ENCODE measurements at regions not wholly inside any gene's neighbourhood (a gene's known extent, or its start where the extent isn't known, plus 50 kb on each side); places are given as distances from the start of the nearest gene placed in this dataset.

DNA sequence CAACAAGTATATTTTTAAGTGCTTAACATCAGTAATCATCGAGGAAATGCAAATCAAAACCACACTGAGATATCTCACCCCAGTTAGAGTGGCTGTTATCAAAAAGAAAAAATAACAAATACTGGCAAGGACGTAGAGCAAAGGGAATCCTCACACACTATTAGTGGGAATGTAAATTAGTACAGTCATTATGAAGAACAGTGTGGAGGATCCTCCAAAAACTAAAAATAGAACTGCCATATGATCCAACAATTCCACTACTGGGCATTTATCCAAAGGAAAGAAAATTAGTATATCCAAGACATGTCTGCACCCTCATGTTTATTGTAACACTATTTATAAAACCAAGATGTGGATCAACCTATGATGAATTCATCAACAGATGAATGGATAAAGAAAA, 149.0 kb upstream of the PWP1 start:
- no peak overlapping the region for H3K14ac ChIP-seq (ENCODE audit: insufficient read length)
- H3K23me2 ChIP-seq (ENCODE audit: low read depth, low read length), result no peaks in the 10 kb centered on the region
- no peak overlapping the region for H2AFZ ChIP-seq (ENCODE audit: low read length)
- no peaks in the 10 kb centered on the region for H3K27me3 ChIP-seq (replicated peaks in 1 of 4; ENCODE audit: control insufficient read depth in 3 of 4, extremely low read depth in 1 of 4, insufficient read depth in 3 of 4, low read length in 3 of 4)
- H3K79me2 ChIP-seq (ENCODE audit: control insufficient read depth in 1 of 2, insufficient read depth in 2 of 2, low read length in 2 of 2), result no peaks in the 10 kb centered on the region
- no peak overlapping the region for H2AK5ac ChIP-seq (ENCODE audit: low read depth, low read length)
- no peak for FAIRE-seq
- H4K91ac ChIP-seq (replicated peaks; ENCODE audit: insufficient read length, low read length), result no peak overlapping the region
- no peak overlapping the region for H2BK15ac ChIP-seq (ENCODE audit: low read length)
- no peak overlapping the region for H3K4me2 ChIP-seq (ENCODE audit: insufficient read depth in 1 of 2, low read depth in 2 of 2, low read length in 2 of 2)
- H4K5ac ChIP-seq (ENCODE audit: insufficient read length, low read depth, low read length), result no peak overlapping the region
- no peak overlapping the region for H3K56ac ChIP-seq (replicated peaks; ENCODE audit: insufficient read length, low read depth, low read length)
- ChIA-PET POLR2A (ENCODE audit: partially characterized antibody) (no interaction called here), CTCF (ENCODE audit: partially characterized antibody) (interaction anchor here (1.2 to 3.2 kb wide), 2 partner anchors 13 to 14 kb away, joined by 4 to 13 read pairs; no protein-coding TSS in a partner anchor)
- no peak overlapping the region for H2BK120ac ChIP-seq (replicated peaks; ENCODE audit: low read depth, low read length)
- H3K79me1 ChIP-seq (ENCODE audit: low read depth, low read length), result no peaks in the 10 kb centered on the region
- H3K23ac ChIP-seq (ENCODE audit: insufficient read length), result no peak overlapping the region
- no peak overlapping the region for H2BK20ac ChIP-seq (ENCODE audit: low read length)
- no peak overlapping the region for H3K4me3 ChIP-seq (ENCODE audit: extremely low read depth in 1 of 4, insufficient read depth in 2 of 4, low read depth in 3 of 4, low read length in 4 of 4)
- no peaks in the 10 kb centered on the region; a peak in 1 of 4 replicates for H3K9me3 ChIP-seq (ENCODE audit: insufficient read depth in 2 of 2, low read depth in 1 of 2, low read length in 1 of 2)
- DNase-seq (ENCODE audit: low read depth in 1 of 2, low spot score in 2 of 2), result no peak
- no peaks in the 10 kb centered on the region for H3K36me3 ChIP-seq (ENCODE audit: control insufficient read depth in 2 of 4, insufficient read depth in 4 of 4, low read length in 3 of 4)
- H3K27ac ChIP-seq (ENCODE audit: low read depth, low read length), result no peak overlapping the region
- H2BK12ac ChIP-seq (ENCODE audit: low read depth, low read length), result no peak overlapping the region
- no peak overlapping the region for H2BK5ac ChIP-seq (ENCODE audit: low read depth, low read length)
- no peak overlapping the region for H4K8ac ChIP-seq (ENCODE audit: extremely low read depth, insufficient read depth, low read length)
- H3K4ac ChIP-seq (replicated peaks; ENCODE audit: insufficient read length, low read depth, low read length), result no peak overlapping the region
- no peak overlapping the region for H3K9ac ChIP-seq (replicated peaks in 1 of 4; ENCODE audit: extremely low read depth in 1 of 4, low read depth in 3 of 4, low read length in 3 of 4)
- H3K18ac ChIP-seq (ENCODE audit: extremely low read depth, low read length), result no peak overlapping the region
- no peaks in the 10 kb centered on the region for H4K20me1 ChIP-seq (replicated peaks in 1 of 2; ENCODE audit: control insufficient read depth in 1 of 2, insufficient read depth in 2 of 2, low read length in 2 of 2)
- H3K4me1 ChIP-seq (replicated peaks in 1 of 4; ENCODE audit: control insufficient read depth in 3 of 4, insufficient read depth in 4 of 4, low read length in 3 of 4), result no peaks in the 10 kb centered on the region
- WGBS, 2 experiments (ENCODE audit: extremely low coverage in 1 of 2, insufficient coverage in 1 of 2, insufficient read length in 1 of 2, insufficient replicate concordance in 2 of 2, low coverage in 1 of 2, low lambda C conversion rate in 2 of 2, missing lambda C conversion rate in 1 of 2), result 86% methylated on average over 2 of the region's 2 CpGs; no CpG with 5 or more reads in 1 of the 2 experiments
- no peak for TF ChIP-seq SP2 (IDR thresholded peaks at IDR 0.05; ENCODE audit: low read length)
- TF ChIP-seq HDAC2 (IDR thresholded peaks at IDR 0.05; ENCODE audit: borderline replicate concordance in 1 of 2, low read depth in 2 of 2, low read length in 2 of 2), result no peak
- no peak for TF ChIP-seq PHF8 (conservative IDR thresholded peaks at IDR 0.05; ENCODE audit: low read depth, low read length)
- no peak for TF ChIP-seq TBP (IDR thresholded peaks at IDR 0.05; ENCODE audit: low read depth, low read length)
- no peak for TF ChIP-seq SIX5 (IDR thresholded peaks at IDR 0.05; ENCODE audit: low read depth, low read length)
- TF ChIP-seq SAP30 (IDR thresholded peaks at IDR 0.05; ENCODE audit: insufficient read depth, insufficient replicate concordance, low read length), result no peak
- TF ChIP-seq POU5F1 (IDR thresholded peaks at IDR 0.05; ENCODE audit: low read depth, low read length), result no peak
- no peak for TF ChIP-seq KDM5A (IDR thresholded peaks at IDR 0.05; ENCODE audit: low read length)
- TF ChIP-seq, protein P1, sequence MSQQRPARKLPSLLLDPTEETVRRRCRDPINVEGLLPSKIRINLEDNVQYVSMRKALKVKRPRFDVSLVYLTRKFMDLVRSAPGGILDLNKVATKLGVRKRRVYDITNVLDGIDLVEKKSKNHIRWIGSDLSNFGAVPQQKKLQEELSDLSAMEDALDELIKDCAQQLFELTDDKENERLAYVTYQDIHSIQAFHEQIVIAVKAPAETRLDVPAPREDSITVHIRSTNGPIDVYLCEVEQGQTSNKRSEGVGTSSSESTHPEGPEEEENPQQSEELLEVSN (IDR thresholded peaks at IDR 0.05), result no peak
- no peak for TF ChIP-seq MAFK (IDR thresholded peaks at IDR 0.05; ENCODE audit: low read depth, low read length)
- no peak for TF ChIP-seq RBBP5 (IDR thresholded peaks at IDR 0.05; ENCODE audit: borderline replicate concordance, low read depth, low read length)
- TF ChIP-seq GABPA (IDR thresholded peaks at IDR 0.05; ENCODE audit: borderline replicate concordance, insufficient read depth, low read length), result no peak
- no peak for TF ChIP-seq JUND (IDR thresholded peaks at IDR 0.05; ENCODE audit: low read length)
- TF ChIP-seq POLR2A (IDR thresholded peaks at IDR 0.05; ENCODE audit: control extremely low read depth in 1 of 2, low read depth in 2 of 2, low read length in 2 of 2), result no peak
- TF ChIP-seq SUZ12 (IDR thresholded peaks at IDR 0.05; ENCODE audit: low read length), result no peak

All from H1 (cell line).